ENCODE measurements at regions not wholly inside any gene's neighbourhood (a gene's known extent, or its start where the extent isn't known, plus 50 kb on each side); places are given as distances from the start of the nearest gene placed in this dataset.
A peak's percentile ranks its signal among the peaks of the same experiment; 100 is the strongest.
"Not testable (repeated sequence)": the region's sequence is repeated elsewhere in the genome, so short reads cannot be mapped to it uniquely, and the experiment has no call there.

DNA sequence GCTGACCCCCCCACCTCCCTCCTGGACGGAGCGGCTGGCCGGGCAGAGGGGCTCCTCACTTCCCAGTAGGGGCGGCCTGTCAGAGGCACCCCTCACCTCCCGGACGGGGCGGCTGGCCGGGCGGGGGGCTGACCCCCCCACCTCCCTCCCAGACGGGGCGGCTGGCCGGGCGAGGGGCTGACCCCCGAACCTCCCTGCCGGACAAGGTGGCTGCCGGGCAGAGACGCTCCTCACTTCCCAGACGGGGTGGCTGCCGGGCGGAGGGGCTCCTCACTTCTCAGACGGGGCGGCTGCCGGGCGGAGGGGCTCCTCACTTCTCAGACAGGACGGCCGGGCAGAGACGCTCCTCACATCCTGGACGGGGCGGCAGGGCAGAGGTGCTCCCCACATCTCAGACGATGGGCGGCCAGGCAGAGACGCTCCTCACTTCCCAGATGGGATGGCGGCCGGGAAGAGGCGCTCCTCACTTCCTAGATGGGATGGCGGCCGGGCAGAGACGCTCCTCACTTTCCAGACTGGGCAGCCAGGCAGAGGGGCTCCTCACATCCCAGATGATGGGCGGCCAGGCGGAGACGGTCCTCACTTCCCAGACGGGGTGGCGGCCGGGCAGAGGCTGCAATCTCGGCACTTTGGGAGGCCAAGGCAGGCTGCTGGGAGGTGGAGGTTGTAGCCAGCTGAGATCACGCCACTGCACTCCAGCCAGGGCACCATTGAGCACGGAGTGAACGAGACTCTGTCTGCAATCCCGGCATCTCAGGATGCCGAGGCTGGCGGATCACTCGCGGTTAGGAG, 66.2 kb upstream of the PAPPA2 start:
- ATAC-seq = not testable (repeated sequence)

DNA sequence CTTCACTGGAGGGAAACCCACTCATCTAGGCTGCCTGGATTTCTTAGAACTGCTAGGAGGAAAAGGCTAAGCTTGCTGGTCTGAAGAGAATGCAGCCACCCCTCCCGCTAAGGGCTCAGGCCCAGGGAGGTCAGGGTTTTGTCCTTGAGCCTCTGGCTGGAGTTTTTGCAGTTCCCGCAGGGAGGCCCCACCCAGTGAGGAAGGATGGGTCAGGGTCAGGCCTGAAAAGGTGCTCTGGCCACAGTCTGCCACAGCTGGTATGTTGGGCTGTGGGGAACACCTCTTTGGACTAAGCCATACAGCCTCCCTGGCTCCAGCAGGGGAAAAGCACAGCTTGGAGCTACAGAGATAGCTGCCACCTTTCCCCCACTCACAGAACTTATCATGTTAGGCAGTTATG, 71.4 kb upstream of the PAPPA2 start:
- no peak for ATAC-seq

DNA sequence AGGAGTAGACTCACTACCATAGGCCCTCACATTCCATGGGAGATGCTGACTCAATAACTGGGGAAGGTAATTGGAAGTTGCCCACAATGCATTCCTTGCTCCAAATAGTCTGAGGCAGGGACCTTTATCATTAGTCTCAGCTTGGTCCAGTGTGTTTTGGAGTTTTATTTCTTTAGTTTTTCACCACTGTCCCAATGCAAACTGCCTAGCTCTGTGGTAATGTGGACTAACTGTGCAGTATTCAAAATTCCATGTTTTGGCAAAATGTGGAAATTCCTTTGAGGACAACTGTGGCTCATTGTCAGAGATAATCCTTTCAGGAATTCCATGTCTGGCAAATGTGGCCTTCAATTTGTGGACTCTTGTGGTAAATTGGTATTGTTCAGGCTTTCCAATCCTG, 78.1 kb upstream of the PAPPA2 start:
- no peak for ATAC-seq

DNA sequence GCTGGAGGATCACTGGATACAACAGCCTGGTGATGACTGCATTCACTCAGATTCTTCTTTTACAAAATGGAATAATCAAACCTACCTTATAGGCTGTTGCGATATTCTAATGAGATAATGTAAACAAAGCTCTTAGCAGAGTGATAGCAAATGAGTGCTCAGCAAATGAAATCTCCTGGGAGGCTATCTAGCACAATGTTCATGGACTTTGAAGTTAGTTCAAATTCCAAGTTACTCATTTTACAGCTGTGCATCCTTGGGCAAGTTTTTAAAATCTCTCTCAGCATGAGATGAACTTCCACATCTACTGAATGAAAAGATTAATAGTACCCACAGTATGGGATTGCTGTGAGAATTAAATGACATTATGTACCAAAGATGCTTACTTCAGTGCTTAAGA, 80.8 kb upstream of the PAPPA2 start:
- no peak for ATAC-seq

DNA sequence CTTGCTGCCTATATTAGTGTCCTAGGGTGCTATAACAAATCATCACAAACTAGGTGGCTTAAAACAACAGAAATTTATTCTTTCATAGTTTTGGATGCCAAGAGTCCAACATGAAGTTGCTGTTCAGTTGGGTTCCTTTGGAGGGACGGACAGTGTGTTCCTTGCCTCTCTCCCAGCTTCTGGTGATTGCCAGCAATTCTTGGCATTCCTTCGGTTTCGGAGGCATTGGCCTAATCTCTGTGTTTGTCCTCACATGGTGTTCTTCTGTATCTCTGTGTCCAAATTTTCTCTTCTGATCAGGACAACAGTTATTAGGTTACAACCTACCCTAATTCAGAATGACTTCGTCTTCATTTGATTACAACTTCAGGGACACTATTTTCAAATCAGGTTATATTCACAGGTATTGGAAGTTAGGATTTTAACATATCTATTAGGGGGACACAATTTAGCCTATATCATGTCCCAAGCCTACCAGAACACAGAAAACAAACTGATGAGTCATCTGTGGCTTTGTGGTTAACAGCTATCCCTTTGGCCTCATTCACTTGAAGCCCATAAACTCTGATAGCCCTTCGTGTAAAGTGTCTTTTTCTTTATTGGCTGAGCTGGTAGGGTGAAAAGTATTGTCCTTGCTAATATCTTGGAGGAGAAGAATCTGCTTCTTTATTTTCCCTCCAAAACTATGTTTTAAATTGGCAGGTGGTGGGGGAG, 83.2 kb upstream of the PAPPA2 start:
- ATAC-seq = no peak

DNA sequence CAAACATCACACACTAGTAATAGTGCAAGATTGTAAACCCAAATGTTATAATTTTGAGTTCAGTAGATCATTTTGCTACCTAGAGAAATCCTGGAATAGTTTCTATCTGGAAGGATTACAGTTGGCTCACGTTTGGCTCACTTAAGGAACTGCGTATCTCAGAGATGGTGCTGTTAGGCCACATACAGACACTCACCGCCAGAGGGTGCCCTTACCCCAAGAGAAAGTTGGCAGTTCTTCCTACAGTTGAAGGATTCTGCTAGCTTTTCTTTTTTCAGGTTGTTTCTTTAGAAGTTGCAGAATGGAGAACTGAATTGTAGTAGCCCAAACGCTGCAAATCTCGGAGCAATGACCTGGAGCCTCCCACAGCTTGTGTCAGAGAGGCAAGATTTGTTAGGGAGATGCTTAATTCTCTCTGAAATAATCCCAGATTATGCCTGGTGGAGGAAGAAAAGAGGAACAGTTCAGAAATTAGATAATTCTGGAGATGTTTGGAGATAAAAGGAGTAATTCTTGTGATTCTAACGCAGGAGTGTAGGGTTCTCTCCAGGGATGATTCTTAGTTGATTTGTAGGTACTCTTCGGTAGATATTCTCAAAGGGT, 87.9 kb upstream of the PAPPA2 start:
- peak; percentile 87 for ATAC-seq

DNA sequence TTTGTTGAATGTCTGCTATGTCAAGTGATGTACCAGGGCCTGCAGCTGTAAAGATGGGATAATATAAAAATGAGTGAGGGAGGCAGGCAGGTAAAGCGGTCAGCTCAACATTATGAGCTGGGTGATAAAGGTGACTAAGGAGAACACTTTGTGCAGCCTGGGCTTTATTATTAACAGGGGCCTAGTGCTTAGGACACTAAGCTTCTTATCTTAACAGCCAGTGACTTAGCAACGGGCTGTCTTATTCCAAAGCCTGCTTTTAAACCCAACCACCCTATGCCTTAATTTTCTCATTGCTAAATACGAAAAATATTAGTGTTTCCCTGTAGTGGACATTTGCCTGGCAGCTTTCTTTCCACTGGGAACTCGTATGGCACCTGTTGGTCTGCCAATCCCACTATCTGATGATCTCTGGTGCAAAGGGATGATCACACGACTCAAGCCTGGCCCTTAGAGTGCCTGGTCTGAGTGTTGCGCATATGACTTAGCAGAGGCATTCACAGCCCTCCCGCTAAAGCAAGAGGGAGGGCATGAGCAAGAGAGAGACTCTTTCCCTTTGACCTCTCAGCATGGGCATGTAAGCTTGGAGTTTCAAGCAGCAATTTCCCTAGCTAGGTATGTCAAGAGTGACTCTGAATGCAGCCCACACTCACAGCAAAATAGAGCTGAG, 98.6 kb upstream of the PAPPA2 start:
- no peak for ATAC-seq

DNA sequence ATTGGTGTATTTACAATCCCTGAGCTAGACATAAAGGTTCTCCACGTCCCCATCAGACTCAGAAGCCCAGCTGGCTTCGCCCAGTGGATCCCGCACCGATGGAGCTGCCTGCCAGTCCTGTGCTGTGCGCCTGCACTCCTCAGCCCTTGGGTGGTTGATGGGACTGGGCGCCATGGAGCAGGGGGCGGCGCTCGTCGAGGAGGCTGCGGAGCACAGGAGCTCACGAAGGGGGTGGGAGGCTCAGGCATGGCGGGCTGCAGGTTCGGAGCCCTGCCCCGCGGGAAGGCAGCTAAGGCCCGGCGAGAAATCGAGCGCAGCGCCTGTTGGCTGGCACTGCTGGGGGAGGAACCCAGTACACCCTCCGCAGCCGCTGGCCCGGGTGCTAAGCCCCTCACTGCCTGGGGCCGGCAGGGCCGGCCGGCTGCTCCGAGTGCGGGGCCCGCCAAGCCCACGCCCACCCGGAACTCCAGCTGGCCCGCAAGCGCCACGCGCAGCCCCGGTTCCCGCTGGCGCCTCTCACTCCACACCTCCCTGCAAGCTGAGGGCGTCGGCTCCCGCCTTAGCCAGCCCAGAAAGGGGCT, 113.8 kb upstream of the PAPPA2 start:
- ATAC-seq = not testable (repeated sequence)

DNA sequence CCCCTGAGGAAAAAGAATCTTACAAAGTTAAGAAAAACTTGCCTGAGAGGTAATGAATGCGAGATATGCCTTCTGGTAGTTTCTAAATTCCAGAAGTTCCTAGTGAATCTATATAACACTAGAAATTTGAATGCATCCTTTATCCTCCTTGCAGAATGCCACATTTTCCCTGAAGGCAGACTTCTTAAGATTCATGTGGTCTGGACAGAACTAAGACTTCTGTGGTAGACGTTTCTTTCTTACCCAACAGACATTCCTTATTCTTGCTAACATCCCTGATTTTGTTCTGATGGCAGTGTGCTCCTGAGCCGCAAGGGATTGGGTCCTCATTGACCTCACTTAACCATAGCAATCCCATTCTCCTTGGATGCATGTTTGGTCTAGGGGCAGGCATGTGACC, 121.3 kb upstream of the PAPPA2 start:
- no peak for ATAC-seq

DNA sequence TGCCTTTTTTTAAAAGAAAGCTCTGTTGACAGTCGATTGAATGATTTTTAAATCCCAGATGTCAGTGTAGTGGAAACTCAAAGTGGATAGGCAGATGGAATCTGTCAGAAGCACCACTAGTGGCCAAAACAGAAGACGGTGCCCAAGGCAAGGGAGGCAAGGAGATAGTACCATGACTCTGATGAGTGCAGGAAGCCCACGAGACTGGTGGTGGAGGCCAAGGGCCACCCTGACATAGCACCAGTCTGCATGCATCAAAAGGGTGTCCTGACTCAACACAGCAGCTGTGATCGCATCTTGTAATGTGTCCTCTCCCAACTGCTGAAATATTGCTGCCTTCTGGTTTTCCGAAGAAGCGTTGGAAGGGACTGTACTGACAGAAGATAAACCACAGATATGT, 124.1 kb upstream of the PAPPA2 start:
- no peak for ATAC-seq

DNA sequence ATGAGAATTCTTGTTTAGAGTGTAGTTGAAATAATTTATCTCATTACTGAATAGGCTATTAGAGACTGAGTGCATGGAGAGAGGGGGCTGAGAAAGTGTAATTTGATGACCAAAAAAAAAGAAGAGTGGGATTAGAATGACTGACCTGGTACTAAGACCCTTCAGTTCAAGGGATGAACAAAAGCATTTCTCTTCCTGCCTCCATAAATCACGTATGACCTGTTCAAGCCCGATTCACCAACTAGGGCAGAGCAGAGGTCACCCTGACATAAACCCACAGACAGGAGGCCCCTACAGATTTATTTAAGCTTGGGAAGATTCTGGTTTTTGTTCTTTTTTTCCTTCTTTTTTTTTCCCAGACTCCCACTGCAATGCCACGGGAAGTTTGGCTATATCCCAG, 123.7 kb upstream of the COP1 start:
- ATAC-seq = no peak

DNA sequence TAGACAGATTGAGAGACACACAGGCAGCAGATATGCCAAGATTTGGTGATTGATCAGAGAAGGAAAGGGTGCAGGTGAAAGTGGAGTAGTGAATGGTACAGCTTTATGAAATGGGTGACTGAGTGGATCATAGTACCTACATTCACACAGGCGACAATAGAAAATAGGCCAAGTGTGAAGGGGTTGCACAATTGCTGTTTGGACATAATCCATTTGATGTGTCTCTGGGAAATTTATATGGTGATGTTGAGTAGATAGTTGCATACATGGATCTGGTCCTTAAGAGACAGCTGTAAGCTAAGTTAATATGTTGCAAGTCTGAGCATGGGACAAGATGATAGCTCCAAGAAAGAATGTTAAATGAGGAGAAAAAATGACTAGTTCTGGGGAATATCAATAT, 118.6 kb upstream of the COP1 start:
- ATAC-seq = no peak

DNA sequence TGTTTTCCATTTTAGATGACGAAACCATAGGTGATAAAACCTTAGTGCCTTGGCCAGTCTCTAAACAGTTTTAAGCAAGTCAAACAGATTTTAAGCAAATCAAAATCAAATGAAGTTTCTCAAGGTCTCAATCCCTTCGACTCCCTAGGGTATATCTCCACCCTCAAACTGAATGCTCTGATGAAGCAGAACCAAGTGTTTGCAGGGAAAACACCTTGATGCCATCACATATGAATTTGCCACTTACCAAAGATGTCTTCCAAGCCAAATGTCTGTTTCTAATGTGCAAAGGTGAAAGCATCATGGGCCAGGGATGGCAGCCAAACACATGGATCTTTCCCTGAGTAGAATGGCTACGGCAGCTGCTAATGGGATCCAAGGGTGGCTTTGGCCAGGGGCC, 116.4 kb upstream of the COP1 start:
- ATAC-seq = no peak

DNA sequence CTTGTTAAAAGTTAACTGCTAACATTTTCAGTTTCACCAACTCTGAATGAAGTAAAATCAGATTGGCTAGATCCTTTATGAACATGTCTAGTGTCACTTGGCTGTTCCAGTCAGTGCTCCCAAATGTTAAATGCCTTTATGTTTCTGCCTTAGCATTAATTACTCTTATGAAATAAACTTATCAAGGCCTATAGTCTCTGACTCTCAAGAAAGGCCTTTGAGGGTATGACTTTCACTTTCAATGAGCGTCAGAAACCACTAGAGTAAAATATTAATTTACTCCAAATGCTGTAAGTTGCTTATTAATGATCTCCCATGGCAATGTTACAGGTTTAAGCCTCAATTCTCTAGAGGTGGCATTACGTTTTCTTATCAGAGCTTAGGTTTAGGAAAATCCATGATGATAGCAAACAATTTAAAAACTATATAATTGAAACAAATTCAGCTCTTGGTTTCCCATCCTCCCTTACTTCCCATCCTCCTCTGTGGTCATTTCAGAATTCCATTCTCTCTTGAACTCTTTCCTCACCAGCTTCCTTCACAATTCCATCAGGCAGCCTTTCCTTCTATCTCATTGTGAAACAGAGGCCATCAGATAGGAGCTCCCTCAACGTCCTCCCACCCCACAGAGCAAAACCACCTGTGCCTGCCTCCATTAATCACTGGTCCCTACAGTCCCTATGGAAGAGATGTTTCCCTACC, 108.6 kb upstream of the COP1 start:
- ATAC-seq = no peak

DNA sequence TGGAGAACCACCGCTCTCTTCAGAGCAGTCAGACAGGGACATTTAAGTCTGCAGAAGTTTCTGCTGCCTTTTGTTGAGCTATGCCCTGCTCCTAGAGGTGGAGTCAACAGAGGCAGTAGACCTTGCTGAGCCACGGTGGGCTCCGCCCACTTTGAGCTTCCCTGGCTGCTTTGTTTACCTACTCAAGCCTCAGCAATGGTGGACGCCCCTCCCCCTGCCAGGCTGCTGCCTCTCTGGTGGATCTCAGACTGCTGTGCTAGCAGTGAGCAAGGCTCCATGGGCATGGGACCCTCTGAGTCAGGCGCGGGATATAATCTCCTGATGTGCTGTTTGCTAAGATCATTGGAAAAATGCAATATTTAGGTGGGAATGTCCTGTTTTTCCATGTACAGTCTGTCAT, 89.5 kb upstream of the COP1 start:
- not testable (repeated sequence) for ATAC-seq

DNA sequence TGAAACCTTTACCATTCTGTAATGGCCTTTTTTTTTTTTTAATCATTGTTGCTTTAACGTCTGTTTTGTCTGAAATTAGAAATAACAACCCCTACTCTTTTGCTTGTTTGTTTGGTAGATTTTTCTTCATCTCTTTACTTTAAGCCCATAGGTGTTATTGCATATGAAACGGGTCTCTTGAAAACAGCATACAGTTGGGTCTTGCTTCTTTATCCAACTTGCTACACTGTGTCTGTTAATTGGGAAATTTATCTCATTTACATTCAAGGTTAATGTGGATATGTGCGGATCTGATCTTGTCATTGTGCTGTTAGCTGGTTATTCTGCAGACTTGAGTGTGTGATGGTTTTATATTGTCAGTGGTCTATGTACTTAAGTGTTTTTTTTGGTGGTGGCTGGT, 78.9 kb upstream of the COP1 start:
- no peak for ATAC-seq

DNA sequence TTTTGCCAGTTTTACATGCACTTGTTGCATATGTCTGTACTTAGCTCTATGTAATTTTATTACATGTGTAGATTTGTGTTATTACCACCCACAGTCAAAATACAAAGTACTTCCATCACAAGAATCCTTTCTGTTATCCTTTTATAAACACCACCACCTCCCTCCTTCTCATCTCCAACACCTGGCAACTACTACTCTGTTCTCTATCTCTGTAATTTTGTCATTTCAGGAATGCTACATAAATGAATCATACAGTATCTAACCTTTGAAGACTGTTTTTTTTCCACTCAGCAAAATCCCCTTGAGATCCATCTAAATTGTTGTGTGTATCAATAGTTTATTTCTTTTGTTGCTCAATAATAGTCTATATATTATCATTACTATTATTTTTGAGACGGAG, 64.5 kb upstream of the COP1 start:
- no peak for ATAC-seq

All from esophagus mucosa (tissue), 1 donor.